CD4-positive, alpha-beta T cell (primary cell): ENCODE measurements at regions not wholly inside any gene's neighbourhood (a gene's known extent, or its start where the extent isn't known, plus 50 kb on each side); places are given as distances from the start of the nearest gene placed in this dataset.

Experiments
- ATAC-seq: fragments of 200-7000 bp; cut with Tn5 transposase; one replicate; pipeline ENCODE4 v1.10.0; 2022; ENCODE audit warnings: mild to moderate bottlenecking; ENCODE audit not compliant: poor library complexity
- CTCF ChIA-PET: fragments of 350-600 bp; sonication (Branson Sonifier 250); formaldehyde crosslinking; loops from one replicate; lab custom pipeline; 2021; ENCODE audit warnings: antibody characterized with exemption, inconsistent platforms; lab: Charles Lee
- POLR2A ChIA-PET: fragments of 350-600 bp; sonication (Branson Sonifier 250); formaldehyde crosslinking; loops from one replicate; lab custom pipeline; 2021; ENCODE audit warnings: antibody characterized with exemption, inconsistent platforms; lab: Charles Lee
- DNase-seq, 14 experiments: peaks; one replicate each; pipeline ENCODE4 v3.0.0-alpha.2; 2013 to 2020; ENCODE audit warnings: mixed read lengths in 2 of 14
- H3K27ac ChIP-seq, 2 donors: one replicate each; pipeline versions ENCODE4 v1.5.1 to v1.7.0; 2013; ENCODE audit warnings: low read length in 2 of 2, low read depth in 1 of 2, mild to moderate bottlenecking in 1 of 2
- H3K27me3 ChIP-seq, 2 experiments: 1 replicate in 1 of 2; 2 replicates in 1 of 2; pipeline versions ENCODE4 v1.6.1 to v1.7.0; 2013; ENCODE audit warnings: low read length in 2 of 2, control low read depth in 1 of 2, mild to moderate bottlenecking in 1 of 2, moderate library complexity in 1 of 2; ENCODE audit not compliant: insufficient read depth in 2 of 2, control insufficient read depth in 1 of 2
- H3K36me3 ChIP-seq: one replicate; pipeline ENCODE4 v1.6.1; 2013; ENCODE audit warnings: low read length, control low read depth; ENCODE audit not compliant: insufficient read depth
- H3K4me1 ChIP-seq: one replicate; pipeline ENCODE4 v1.6.1; 2013; ENCODE audit warnings: low read length, control low read depth; ENCODE audit not compliant: insufficient read depth
- H3K4me3 ChIP-seq: one replicate; pipeline ENCODE4 v1.5.1; 2013; ENCODE audit warnings: mild to moderate bottlenecking, low read length, moderate library complexity
- H3K9me3 ChIP-seq, 2 experiments: 1 replicate in 1 of 2; 2 replicates in 1 of 2; pipeline versions ENCODE4 v1.6.1 to v1.7.0; 2013; ENCODE audit warnings: low read length in 2 of 2, mild to moderate bottlenecking in 2 of 2, control low read depth in 1 of 2, moderate library complexity in 1 of 2; ENCODE audit not compliant: control insufficient read depth in 1 of 2, insufficient read depth in 1 of 2
- H3K27ac Mint-ChIP-seq: one replicate; pipeline ENCODE4 v1.8.0; 2020; ENCODE audit warnings: mixed read lengths
- H3K27me3 Mint-ChIP-seq: one replicate; pipeline ENCODE4 v1.8.0; 2021; ENCODE audit warnings: mixed read lengths
- H3K36me3 Mint-ChIP-seq: one replicate; pipeline ENCODE4 v1.8.0; 2021; ENCODE audit warnings: low read depth, mixed read lengths
- H3K4me1 Mint-ChIP-seq: one replicate; pipeline ENCODE4 v1.8.0; 2021; ENCODE audit warnings: low read depth, mixed read lengths
- H3K4me3 Mint-ChIP-seq: one replicate; pipeline ENCODE4 v1.8.0; 2020; ENCODE audit warnings: mild to moderate bottlenecking, mixed read lengths
- H3K9me3 Mint-ChIP-seq: one replicate; pipeline ENCODE4 v1.8.0; 2020; ENCODE audit warnings: mixed read lengths
- intact Hi-C, 2 experiments: fragments of 100-400 bp; cut with DNase I in 1 of 2; cut with micrococcal nuclease in 1 of 2; formaldehyde crosslinking; loops; one replicate each; pipeline versions ENCODE4 v1.15.1 to v1.9.0; 2023 to 2025; cut with DNase I, micrococcal nuclease
- TF ChIP-seq, protein P1 (sequence below): fragments of 200-600 bp; IDR thresholded peaks from one replicate; pipeline ENCODE4 v1.8.0; 2022; ENCODE audit warnings: antibody characterized with exemption, mild to moderate bottlenecking

DNA sequence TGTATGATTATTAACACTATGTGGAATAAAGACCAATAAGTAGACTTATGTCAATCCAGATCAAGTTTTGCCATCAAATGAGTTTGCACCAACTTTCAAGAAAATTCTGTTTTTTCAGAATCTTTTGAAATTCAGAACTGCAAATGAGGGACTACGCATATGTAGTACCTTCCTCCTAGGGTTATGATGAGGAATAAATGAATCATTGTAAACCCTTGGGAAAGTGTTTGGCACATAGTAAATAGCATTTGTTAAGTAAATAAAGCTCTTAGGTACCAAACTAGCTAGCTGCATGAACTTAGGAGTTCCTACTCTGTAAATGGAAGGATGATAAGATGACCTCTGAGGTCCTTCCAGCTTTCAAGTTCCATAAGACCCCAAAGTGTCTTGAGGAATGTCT, 242.6 kb upstream of the SETMAR start:
- intact Hi-C loops: no loop called here
- Mint-ChIP-seq H3K9me3 (no peaks in the 10 kb centered on the region), H3K36me3 (no peaks in the 10 kb centered on the region), H3K27me3 (no peaks in the 10 kb centered on the region), H3K4me3 (no peak overlapping the region), H3K4me1 (no peaks in the 10 kb centered on the region), H3K27ac (no peak overlapping the region)
- ATAC-seq: no peak
- no peak for DNase-seq
- Histone ChIP-seq H3K4me3 (no peak overlapping the region), H3K27me3 (no peaks in the 10 kb centered on the region), H3K4me1 (no peaks in the 10 kb centered on the region), H3K27ac (no peak overlapping the region), H3K9me3 (no peaks in the 10 kb centered on the region), H3K36me3 (no peaks in the 10 kb centered on the region)
- ChIA-PET CTCF (no interaction called here), POLR2A (no interaction called here)
- TF ChIP-seq, protein P1, sequence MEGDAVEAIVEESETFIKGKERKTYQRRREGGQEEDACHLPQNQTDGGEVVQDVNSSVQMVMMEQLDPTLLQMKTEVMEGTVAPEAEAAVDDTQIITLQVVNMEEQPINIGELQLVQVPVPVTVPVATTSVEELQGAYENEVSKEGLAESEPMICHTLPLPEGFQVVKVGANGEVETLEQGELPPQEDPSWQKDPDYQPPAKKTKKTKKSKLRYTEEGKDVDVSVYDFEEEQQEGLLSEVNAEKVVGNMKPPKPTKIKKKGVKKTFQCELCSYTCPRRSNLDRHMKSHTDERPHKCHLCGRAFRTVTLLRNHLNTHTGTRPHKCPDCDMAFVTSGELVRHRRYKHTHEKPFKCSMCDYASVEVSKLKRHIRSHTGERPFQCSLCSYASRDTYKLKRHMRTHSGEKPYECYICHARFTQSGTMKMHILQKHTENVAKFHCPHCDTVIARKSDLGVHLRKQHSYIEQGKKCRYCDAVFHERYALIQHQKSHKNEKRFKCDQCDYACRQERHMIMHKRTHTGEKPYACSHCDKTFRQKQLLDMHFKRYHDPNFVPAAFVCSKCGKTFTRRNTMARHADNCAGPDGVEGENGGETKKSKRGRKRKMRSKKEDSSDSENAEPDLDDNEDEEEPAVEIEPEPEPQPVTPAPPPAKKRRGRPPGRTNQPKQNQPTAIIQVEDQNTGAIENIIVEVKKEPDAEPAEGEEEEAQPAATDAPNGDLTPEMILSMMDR: no peak

DNA sequence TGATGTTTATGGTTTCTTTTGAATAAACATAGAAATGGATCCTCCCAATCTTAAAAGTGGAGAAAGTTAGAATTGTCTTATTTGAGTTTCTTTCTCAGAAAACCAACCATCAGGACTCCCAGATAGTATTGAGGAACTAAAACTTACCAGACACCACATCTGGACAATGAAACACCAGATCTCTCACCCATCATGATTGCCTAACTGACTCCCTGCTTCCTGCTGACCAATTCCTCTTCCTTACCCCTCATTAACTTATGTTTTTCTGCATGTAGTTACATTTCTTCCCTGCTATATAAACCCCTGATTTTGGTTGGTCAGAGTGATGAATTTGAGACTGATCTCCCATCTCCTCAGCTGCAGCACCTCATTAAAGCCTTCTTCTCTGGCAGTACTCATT, 242.0 kb upstream of the SETMAR start:
- intact Hi-C loops: no loop called here
- ATAC-seq (no peak), DNase-seq (no peak)
- no peaks in the 10 kb centered on the region for H3K36me3 Mint-ChIP-seq
- ChIA-PET POLR2A (interaction anchor here (1.3 kb wide), 1 partner anchor 10 kb away, joined by 3 read pairs; no protein-coding TSS in a partner anchor), CTCF (no interaction called here)
- no peaks in the 10 kb centered on the region for H3K4me1 Mint-ChIP-seq
- TF ChIP-seq, protein P1: no peak
- Histone ChIP-seq H3K4me3 (no peak overlapping the region), H3K4me1 (no peaks in the 10 kb centered on the region), H3K27me3 (no peaks in the 10 kb centered on the region), H3K36me3 (no peaks in the 10 kb centered on the region), H3K27ac (no peak overlapping the region), H3K9me3 (no peaks in the 10 kb centered on the region)
- H3K4me3 Mint-ChIP-seq: no peak overlapping the region
- no peaks in the 10 kb centered on the region for H3K9me3 Mint-ChIP-seq
- H3K27me3 Mint-ChIP-seq: no peaks in the 10 kb centered on the region
- no peak overlapping the region for H3K27ac Mint-ChIP-seq

DNA sequence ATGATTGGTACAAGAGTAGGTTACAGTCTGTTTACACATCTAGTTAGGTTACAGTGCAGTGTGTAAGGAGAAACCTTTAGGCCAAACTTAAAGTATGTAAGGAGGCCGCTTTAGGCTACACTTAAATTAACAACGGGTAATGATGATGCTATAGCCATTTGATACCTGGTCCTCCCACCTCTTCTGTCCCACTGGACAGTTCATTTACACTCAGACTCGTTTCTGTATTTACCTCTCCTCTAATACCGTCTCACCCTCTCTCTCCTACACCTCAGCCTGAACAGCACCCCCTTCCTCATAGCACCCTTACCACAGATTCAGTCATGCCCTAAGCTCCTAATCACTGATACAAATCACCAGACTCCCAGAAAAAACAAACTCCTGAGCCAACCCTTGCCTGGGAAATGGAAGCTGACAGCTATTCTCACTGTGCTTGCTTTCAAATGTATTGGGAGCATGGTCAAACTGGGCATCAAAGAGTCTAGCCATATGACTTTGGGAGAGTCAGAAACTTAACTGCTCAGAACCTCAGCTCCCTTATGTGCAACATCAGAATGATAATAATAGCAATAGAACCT, 241.3 kb upstream of the SETMAR start:
- intact Hi-C loops: no loop called here
- no peaks in the 10 kb centered on the region for H3K36me3 ChIP-seq
- Mint-ChIP-seq H3K4me3 (no peak overlapping the region), H3K27me3 (no peaks in the 10 kb centered on the region), H3K27ac (no peak overlapping the region), H3K4me1 (no peaks in the 10 kb centered on the region), H3K9me3 (no peaks in the 10 kb centered on the region), H3K36me3 (no peaks in the 10 kb centered on the region)
- ATAC-seq (no peak), DNase-seq (no peak)
- H3K27ac ChIP-seq: no peak overlapping the region
- no peaks in the 10 kb centered on the region for H3K27me3 ChIP-seq
- no peaks in the 10 kb centered on the region for H3K4me1 ChIP-seq
- ChIA-PET CTCF (no interaction called here), POLR2A (interaction anchor here (1.3 kb wide), 1 partner anchor 9 kb away, joined by 3 read pairs; no protein-coding TSS in a partner anchor)
- TF ChIP-seq, protein P1: no peak
- no peaks in the 10 kb centered on the region for H3K9me3 ChIP-seq
- H3K4me3 ChIP-seq: no peak overlapping the region
